SH-SY5Y (cell line): ENCODE measurements at regions not wholly inside any gene's neighbourhood (a gene's known extent, or its start where the extent isn't known, plus 50 kb on each side); places are given as distances from the start of the nearest gene placed in this dataset.

Source experiments
- GATA2 ChIP-seq: IDR thresholded peaks from 2 replicates; pipeline ENCODE4 v1.6.1; 2011; ENCODE audit warnings: mild to moderate bottlenecking, low read depth, low read length
- GATA3 ChIP-seq: IDR thresholded peaks from 2 replicates; pipeline ENCODE4 v1.6.1; 2011; ENCODE audit warnings: low read depth, mild to moderate bottlenecking, low read length, moderate library complexity

GRCh38 chr3:76726034-76726433 lies 313.9 kb upstream of the ROBO2 start:
- TF ChIP-seq GATA2: no peak
- TF ChIP-seq GATA3: no peak
